ENCODE measurements at regions not wholly inside any gene's neighbourhood (a gene's known extent, or its start where the extent isn't known, plus 50 kb on each side); places are given as distances from the start of the nearest gene placed in this dataset.

DNA sequence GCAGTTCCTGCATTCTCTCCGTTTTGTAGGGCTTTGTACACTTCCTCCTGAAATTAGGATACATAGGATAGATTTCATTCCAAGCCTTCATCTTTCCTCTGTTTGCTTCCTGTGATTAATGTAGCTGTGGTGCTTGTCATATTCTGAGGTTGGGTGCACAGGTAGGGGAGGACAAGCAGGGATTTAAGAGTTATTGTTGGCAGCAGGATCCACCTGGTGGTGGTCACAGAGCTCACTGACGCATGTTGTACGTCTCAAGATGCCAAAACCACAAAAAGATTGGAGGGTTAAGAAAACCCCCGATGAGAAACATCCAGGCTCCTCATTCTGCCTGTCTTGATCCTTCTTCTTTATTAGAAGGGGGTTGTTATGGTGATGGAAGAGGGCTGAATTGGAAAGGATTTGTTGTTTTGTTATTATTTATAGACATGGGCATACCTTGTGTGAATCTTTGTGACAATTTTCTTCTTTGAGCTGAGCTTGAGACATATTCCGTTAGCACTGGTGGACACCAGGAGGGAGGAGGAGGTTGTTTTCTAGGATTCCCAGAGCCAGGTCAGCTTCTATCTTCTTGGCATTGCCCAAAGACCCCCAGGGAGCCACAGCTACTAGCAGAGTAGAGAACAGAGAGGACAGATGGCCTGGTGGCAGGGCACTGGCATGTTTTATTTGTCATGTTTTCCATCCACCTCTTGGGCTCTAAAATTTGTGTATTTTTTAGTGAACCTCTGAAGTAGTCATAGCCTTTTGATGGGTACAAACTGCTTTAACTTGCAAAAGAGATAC is 57.7 kb upstream of the LARS2 start:
- DNase-seq: no peak

- no peak for DNase-seq
Measured at GRCh38 chr3:45332493-45332892, 55.9 kb upstream of the LARS2 start.

- DNase-seq: no peak
Measured at GRCh38 chr3:45332901-45333407, 55.4 kb upstream of the LARS2 start.

DNA sequence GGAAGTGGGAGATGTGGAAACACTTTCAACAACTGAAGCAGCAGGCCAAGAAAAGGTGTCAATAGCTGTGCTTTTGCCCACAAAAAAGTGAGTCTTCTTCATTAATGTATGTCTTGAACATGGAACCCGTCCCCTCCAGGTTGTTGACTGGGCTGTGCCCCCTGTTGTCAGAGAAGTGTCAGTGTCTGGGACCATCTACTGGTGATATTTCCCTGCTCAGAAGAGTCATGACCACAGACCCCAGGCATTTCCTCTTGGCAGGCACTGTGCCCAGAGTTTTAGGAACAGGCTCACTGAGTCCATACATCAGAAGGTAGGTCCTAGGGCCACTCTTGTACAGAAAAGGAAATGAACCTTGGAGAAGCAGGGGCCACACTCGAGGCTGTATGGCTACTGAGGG is 54.8 kb upstream of the LARS2 start:
- DNase-seq: no peak

- DNase-seq: no peak
Measured at GRCh38 chr3:45337839-45338470, 50.4 kb upstream of the LARS2 start.
